ENCODE measurements at regions not wholly inside any gene's neighbourhood (a gene's known extent, or its start where the extent isn't known, plus 50 kb on each side); places are given as distances from the start of the nearest gene placed in this dataset.

DNA sequence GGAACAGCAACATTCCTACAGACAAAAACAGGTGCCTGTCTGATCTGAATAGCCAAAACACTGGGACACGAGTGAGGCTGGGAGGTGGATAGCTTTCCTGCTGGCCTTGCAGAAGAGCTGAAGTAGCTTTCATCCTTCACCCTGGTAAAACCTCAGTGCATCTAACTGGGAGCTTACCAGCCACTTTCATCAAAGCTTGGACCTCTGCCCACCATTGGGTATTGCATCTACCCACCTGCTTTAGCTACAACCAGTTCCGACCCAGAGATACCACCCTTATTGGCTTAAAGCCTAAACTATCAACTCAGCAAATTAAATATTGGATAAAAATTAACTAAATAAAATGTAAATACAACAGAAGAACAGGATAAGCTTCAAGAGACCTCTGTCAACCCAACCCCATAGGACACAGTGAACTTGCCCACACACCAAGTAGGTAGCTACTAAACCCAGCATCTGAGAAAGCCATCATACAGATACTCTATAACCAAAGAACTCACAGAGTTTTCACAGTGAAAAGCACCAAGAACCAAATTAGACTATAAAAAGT lies 866.3 kb downstream of the FSCB start:
- H3K36me3 ChIP-seq (replicated peaks in 1 of 2; ENCODE audit: control insufficient read depth in 1 of 2, insufficient read depth in 2 of 2, low read length in 2 of 2) = no peaks in the 10 kb centered on the region
- intact Hi-C loops (cut with micrococcal nuclease; ENCODE audit: unreplicated experiment) = no loop called here

DNA sequence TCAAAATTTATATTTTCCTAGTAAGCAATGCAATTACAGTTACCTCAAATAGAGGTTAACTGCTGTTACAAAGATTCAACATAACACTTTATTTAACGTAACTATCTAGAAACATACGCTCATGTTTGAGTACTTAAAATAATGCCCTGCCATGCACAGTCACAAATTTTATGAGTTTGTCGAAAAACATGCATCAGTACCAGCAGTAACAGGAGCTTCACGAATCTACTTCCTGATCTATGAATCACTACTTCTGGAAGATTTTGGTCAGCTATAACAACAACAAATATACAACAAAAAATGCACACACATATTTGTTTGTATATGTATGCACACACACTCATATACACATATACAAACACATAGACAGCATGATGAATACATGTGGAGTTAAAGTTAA lies 881.8 kb downstream of the FSCB start:
- no peak overlapping the region for H2AFZ ChIP-seq (ENCODE audit: low read length)
- intact Hi-C loops (cut with micrococcal nuclease; ENCODE audit: unreplicated experiment) = no loop called here
- H4K20me1 ChIP-seq (ENCODE audit: insufficient read depth, low read length) = no peaks in the 10 kb centered on the region
- ATAC-seq (no peak), DNase-seq (ENCODE audit: low spot score) (no peak), FAIRE-seq (no peak)
- BruUV-seq (replicated peaks) = no TSS peak
- no peaks in the 10 kb centered on the region for H3K36me3 ChIP-seq (replicated peaks in 1 of 2; ENCODE audit: control insufficient read depth in 1 of 2, insufficient read depth in 2 of 2, low read length in 2 of 2)
- no peak for TF ChIP-seq SP140L (CRISPR knock-in tag; IDR thresholded peaks at IDR 0.05; ENCODE audit: borderline replicate concordance)
- TF ChIP-seq ZNF788 (CRISPR knock-in tag; IDR thresholded peaks at IDR 0.05; ENCODE audit: borderline replicate concordance) = no peak
- TF ChIP-seq, protein P1, sequence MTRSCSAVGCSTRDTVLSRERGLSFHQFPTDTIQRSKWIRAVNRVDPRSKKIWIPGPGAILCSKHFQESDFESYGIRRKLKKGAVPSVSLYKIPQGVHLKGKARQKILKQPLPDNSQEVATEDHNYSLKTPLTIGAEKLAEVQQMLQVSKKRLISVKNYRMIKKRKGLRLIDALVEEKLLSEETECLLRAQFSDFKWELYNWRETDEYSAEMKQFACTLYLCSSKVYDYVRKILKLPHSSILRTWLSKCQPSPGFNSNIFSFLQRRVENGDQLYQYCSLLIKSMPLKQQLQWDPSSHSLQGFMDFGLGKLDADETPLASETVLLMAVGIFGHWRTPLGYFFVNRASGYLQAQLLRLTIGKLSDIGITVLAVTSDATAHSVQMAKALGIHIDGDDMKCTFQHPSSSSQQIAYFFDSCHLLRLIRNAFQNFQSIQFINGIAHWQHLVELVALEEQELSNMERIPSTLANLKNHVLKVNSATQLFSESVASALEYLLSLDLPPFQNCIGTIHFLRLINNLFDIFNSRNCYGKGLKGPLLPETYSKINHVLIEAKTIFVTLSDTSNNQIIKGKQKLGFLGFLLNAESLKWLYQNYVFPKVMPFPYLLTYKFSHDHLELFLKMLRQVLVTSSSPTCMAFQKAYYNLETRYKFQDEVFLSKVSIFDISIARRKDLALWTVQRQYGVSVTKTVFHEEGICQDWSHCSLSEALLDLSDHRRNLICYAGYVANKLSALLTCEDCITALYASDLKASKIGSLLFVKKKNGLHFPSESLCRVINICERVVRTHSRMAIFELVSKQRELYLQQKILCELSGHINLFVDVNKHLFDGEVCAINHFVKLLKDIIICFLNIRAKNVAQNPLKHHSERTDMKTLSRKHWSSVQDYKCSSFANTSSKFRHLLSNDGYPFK (CRISPR knock-in tag; IDR thresholded peaks at IDR 0.05; ENCODE audit: borderline replicate concordance) = no peak
- TF ChIP-seq, protein P2, sequence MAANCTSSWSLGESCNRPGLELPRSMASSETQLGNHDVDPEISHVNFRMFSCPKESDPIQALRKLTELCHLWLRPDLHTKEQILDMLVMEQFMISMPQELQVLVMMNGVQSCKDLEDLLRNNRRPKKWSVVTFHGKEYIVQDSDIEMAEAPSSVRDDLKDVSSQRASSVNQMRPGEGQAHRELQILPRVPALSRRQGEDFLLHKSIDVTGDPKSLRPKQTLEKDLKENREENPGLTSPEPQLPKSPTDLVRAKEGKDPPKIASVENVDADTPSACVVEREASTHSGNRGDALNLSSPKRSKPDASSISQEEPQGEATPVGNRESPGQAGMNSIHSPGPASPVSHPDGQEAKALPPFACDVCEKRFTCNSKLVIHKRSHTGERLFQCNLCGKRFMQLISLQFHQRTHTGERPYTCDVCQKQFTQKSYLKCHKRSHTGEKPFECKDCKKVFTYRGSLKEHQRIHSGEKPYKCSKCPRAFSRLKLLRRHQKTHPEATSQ (CRISPR knock-in tag; IDR thresholded peaks at IDR 0.05; ENCODE audit: borderline replicate concordance) = no peak
- TF ChIP-seq, protein P3, sequence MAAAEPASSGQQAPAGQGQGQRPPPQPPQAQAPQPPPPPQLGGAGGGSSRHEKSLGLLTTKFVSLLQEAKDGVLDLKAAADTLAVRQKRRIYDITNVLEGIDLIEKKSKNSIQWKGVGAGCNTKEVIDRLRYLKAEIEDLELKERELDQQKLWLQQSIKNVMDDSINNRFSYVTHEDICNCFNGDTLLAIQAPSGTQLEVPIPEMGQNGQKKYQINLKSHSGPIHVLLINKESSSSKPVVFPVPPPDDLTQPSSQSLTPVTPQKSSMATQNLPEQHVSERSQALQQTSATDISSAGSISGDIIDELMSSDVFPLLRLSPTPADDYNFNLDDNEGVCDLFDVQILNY (CRISPR knock-in tag; conservative IDR thresholded peaks at IDR 0.05) = no peak
- no peak for TF ChIP-seq STAG1 (CRISPR knock-in tag; IDR thresholded peaks at IDR 0.05)
- no peaks in the 10 kb centered on the region for H3K27me3 ChIP-seq (ENCODE audit: control insufficient read depth in 1 of 2, insufficient read depth in 2 of 2, low read length in 2 of 2)
- H3K9me3 ChIP-seq (ENCODE audit: low read length) = no peaks in the 10 kb centered on the region
- no peak overlapping the region for H3K4me3 ChIP-seq (replicated peaks in 1 of 3; ENCODE audit: insufficient read depth in 1 of 3, low read depth in 2 of 3, low read length in 3 of 3)
- H3K27ac ChIP-seq (ENCODE audit: extremely low read length, insufficient read depth, low read length) = no peak overlapping the region
- H3K4me2 ChIP-seq (ENCODE audit: low read depth, low read length) = no peak overlapping the region
- H3K9ac ChIP-seq (ENCODE audit: insufficient read depth, low read depth, low read length) = no peak overlapping the region
- 6% methylated on average over 4 of the region's 4 CpGs for WGBS (ENCODE audit: low lambda C conversion rate)
- in situ Hi-C loops (cut with HindIII; ENCODE audit: extremely low pct_ligation_motif_present, low pct_unique_long_range_greater_than_20kb) = loop anchor here (25.0 kb wide), 1 partner anchor 162 kb away; no protein-coding TSS in a partner anchor
- no peaks in the 10 kb centered on the region for H3K79me2 ChIP-seq (ENCODE audit: insufficient read depth, low read length)
- ChIA-PET POLR2A (no interaction called here), CTCF (ENCODE audit: low intra/inter-chr PET ratio, low total read pairs) (no interaction called here)
- H3K4me1 ChIP-seq (ENCODE audit: insufficient read depth, low read length) = no peaks in the 10 kb centered on the region

More for the DNA sequence above, 866.3 kb downstream of the FSCB start:
- ChIA-PET POLR2A (no interaction called here), CTCF (ENCODE audit: low intra/inter-chr PET ratio, low total read pairs) (no interaction called here)
- 51% methylated on average over 2 of the region's 2 CpGs for WGBS (ENCODE audit: low lambda C conversion rate)
- H4K20me1 ChIP-seq (ENCODE audit: insufficient read depth, low read length) = no peaks in the 10 kb centered on the region
- no peak overlapping the region for H3K4me2 ChIP-seq (ENCODE audit: low read depth, low read length)
- H3K9me3 ChIP-seq (ENCODE audit: low read length) = no peaks in the 10 kb centered on the region
- no peaks in the 10 kb centered on the region for H3K4me1 ChIP-seq (ENCODE audit: insufficient read depth, low read length)
- no TSS peak for BruUV-seq (replicated peaks)
- no peak for FAIRE-seq
- H3K4me3 ChIP-seq (replicated peaks in 1 of 3; ENCODE audit: insufficient read depth in 1 of 3, low read depth in 2 of 3, low read length in 3 of 3) = no peak overlapping the region
- DNase-seq (ENCODE audit: low spot score) = no peak
- H3K9ac ChIP-seq (ENCODE audit: insufficient read depth, low read depth, low read length) = no peak overlapping the region
- no peak for TF ChIP-seq NFE2L2 (IDR thresholded peaks at IDR 0.05; ENCODE audit: low read length)
- TF ChIP-seq MAFK (conservative IDR thresholded peaks at IDR 0.05 in 1 of 2, IDR thresholded peaks at IDR 0.05 in 1 of 2; ENCODE audit: low read length in 2 of 2) = 0 out of 4 replicates have a peak, but pooled peaks of 1 of the 2 experiments have one; percentile 0
- ATAC-seq = no peak
- in situ Hi-C loops (cut with HindIII; ENCODE audit: extremely low pct_ligation_motif_present, low pct_unique_long_range_greater_than_20kb) = loop anchor here (25.0 kb wide), 1 partner anchor 147 kb away; no protein-coding TSS in a partner anchor
- H2AFZ ChIP-seq (ENCODE audit: low read length) = no peak overlapping the region
- H3K27me3 ChIP-seq (ENCODE audit: control insufficient read depth in 1 of 2, insufficient read depth in 2 of 2, low read length in 2 of 2) = no peaks in the 10 kb centered on the region
- no peaks in the 10 kb centered on the region for H3K79me2 ChIP-seq (ENCODE audit: insufficient read depth, low read length)
- no peak overlapping the region for H3K27ac ChIP-seq (ENCODE audit: extremely low read length, insufficient read depth, low read length)
